ENCODE measurements at regions not wholly inside any gene's neighbourhood (a gene's known extent, or its start where the extent isn't known, plus 50 kb on each side); places are given as distances from the start of the nearest gene placed in this dataset.

- TF ChIP-seq POLR2A (IDR thresholded peaks at IDR 0.05) (no peak), CTCF (IDR thresholded peaks at IDR 0.05) (no peak), POLR2AphosphoS5 (IDR thresholded peaks at IDR 0.05) (no peak)
Observed at GRCh38 chr13:34513526-34513925, 428.5 kb upstream of the NBEA start.

Measured in gastroesophageal sphincter (tissue), 3 donors.